D721Med (cell line): ENCODE measurements at regions not wholly inside any gene's neighbourhood (a gene's known extent, or its start where the extent isn't known, plus 50 kb on each side); places are given as distances from the start of the nearest gene placed in this dataset.
"Not testable (repeated sequence)": the region's sequence is repeated elsewhere in the genome, so short reads cannot be mapped to it uniquely, and the experiment has no call there.

Experiments used
- DNase-seq: peaks from one replicate; pipeline ENCODE4 v3.0.0; 2011; ENCODE audit warnings: low spot score; ENCODE audit not compliant: insufficient read length
- FAIRE-seq: peaks from 2 replicates; lab custom pipeline; 2011; peaks lifted over from hg19 to GRCh38; lab: Jason Lieb, UNC
- TF ChIP-seq, protein P1 (sequence below): IDR thresholded peaks from 2 replicates; pipeline ENCODE4 v1.5.1; 2012; ENCODE audit warnings: mild to moderate bottlenecking, control low read depth; ENCODE audit not compliant: insufficient read depth; ENCODE audit errors: missing control alignments

- DNase-seq (no peak), FAIRE-seq (peak; percentile 46)
- TF ChIP-seq, protein P1, sequence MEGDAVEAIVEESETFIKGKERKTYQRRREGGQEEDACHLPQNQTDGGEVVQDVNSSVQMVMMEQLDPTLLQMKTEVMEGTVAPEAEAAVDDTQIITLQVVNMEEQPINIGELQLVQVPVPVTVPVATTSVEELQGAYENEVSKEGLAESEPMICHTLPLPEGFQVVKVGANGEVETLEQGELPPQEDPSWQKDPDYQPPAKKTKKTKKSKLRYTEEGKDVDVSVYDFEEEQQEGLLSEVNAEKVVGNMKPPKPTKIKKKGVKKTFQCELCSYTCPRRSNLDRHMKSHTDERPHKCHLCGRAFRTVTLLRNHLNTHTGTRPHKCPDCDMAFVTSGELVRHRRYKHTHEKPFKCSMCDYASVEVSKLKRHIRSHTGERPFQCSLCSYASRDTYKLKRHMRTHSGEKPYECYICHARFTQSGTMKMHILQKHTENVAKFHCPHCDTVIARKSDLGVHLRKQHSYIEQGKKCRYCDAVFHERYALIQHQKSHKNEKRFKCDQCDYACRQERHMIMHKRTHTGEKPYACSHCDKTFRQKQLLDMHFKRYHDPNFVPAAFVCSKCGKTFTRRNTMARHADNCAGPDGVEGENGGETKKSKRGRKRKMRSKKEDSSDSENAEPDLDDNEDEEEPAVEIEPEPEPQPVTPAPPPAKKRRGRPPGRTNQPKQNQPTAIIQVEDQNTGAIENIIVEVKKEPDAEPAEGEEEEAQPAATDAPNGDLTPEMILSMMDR: no peak
These were observed 399.9 kb downstream of the HLX start for GRCh38 chr1:221279146-221279545.

GRCh38 chr1:221283532-221283931 is 404.3 kb downstream of the HLX start:
- DNase-seq: no peak
- TF ChIP-seq, protein P1: no peak
- peak; percentile 16 for FAIRE-seq

DNA sequence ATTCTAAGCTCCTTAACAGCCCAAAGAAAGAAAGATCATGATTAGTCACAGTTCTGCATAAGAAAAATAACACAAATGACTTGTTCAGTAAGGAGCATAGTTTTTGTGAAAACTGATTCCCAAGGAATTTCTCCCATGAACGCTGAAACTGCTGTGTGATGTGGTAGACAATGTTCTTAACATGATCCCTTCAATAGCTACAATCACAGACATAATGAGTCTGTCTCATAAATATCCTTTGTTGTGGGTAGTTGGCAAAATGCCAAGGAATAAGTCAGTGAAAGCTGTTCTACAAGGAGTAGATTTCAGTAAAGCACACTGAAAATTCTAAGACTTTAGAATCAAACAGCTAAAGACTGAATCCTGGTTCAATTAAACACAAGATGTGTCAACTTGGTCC is 404.8 kb downstream of the HLX start:
- DNase-seq (no peak), FAIRE-seq (peak; percentile 91)
- TF ChIP-seq, protein P1: no peak

GRCh38 chr1:221284991-221285390 is 405.7 kb downstream of the HLX start:
- DNase-seq, FAIRE-seq: not testable (repeated sequence)

- not testable (repeated sequence) for FAIRE-seq, DNase-seq
These were observed 406.4 kb downstream of the HLX start for GRCh38 chr1:221285458-221286210.

GRCh38 chr1:221286399-221286798 is 407.2 kb downstream of the HLX start:
- peak; percentile 48 for FAIRE-seq
- TF ChIP-seq, protein P1: no peak
- DNase-seq: no peak

GRCh38 chr1:221289103-221289502 is 409.9 kb downstream of the HLX start:
- TF ChIP-seq, protein P1: no peak
- no peak for FAIRE-seq
- no peak for DNase-seq

DNA sequence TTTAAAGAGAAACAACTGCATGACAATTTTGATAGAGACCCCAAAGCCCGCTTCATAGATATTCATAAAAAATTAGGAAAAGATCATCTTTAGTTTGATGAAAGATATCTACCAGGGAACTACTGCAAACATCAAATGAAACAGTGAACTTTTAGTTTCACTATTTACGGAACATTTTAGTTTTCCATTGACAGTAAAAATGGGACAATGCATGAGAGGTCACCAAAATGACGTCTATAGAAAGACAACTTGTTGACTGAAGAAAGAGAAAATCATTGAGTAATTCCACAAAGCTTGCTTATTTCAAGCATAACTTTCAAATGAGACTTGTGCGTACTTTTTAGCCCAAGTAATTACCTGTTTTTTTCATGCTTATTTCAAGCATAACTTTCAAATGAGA is 411.4 kb downstream of the HLX start:
- FAIRE-seq: peak; percentile 69
- no peak for DNase-seq
- TF ChIP-seq, protein P1: no peak
